Tongue (tissue), 1 donor: ENCODE measurements at regions not wholly inside any gene's neighbourhood (a gene's known extent, or its start where the extent isn't known, plus 50 kb on each side); places are given as distances from the start of the nearest gene placed in this dataset. TPM values are rescaled to one million over a fixed set of nuclear protein-coding genes. Genes with fewer than 3 reads are reported as not detected.

Source experiments
- small RNA-seq: library from RNA; depleted of rRNA; stranded (forward); fragments of <200 nt; gene quantifications from one replicate; pipeline ENCODE3, GENCODE V24; 2014; ENCODE audit warnings: low replicate concordance

Small RNA genes lying in the stretch of these regions (small RNA-seq; reads per million reads assigned to genes)
- gene MIR101-1 (4.0 reads per million, percentile 92 among the genes with 10 or more reads in this experiment), gene MIR3671 (not detected), gene MRPS21P1 (not detected), gene RNU6-1176P (not detected)
